ENCODE measurements at regions not wholly inside any gene's neighbourhood (a gene's known extent, or its start where the extent isn't known, plus 50 kb on each side); places are given as distances from the start of the nearest gene placed in this dataset.
A peak's percentile ranks its signal among the peaks of the same experiment; 100 is the strongest.

GRCh38 chr11:111444040-111444439, 65.0 kb upstream of the POU2AF1 start:
- no peak for DNase-seq (ENCODE audit: low spot score)

GRCh38 chr11:111443640-111444039, 64.6 kb upstream of the POU2AF1 start:
- no peak for DNase-seq (ENCODE audit: low spot score)

GRCh38 chr11:111443032-111443431, 64.0 kb upstream of the POU2AF1 start:
- no peak for DNase-seq (ENCODE audit: low spot score)

- no peak for DNase-seq (ENCODE audit: low spot score)
These were observed 62.4 kb upstream of the POU2AF1 start for GRCh38 chr11:111441443-111441842.

GRCh38 chr11:111440416-111441205, 61.5 kb upstream of the POU2AF1 start:
- no peak for DNase-seq (ENCODE audit: low spot score)

GRCh38 chr11:111439901-111440300, 60.8 kb upstream of the POU2AF1 start:
- no peak for DNase-seq (ENCODE audit: low spot score)

GRCh38 chr11:111438846-111439520, 59.9 kb upstream of the POU2AF1 start:
- DNase-seq (ENCODE audit: low spot score): no peak

- no peak for DNase-seq (ENCODE audit: low spot score)
These were observed 59.1 kb upstream of the POU2AF1 start for GRCh38 chr11:111438168-111438567.

- no peak for DNase-seq (ENCODE audit: low spot score)
These were observed 56.1 kb upstream of the POU2AF1 start for GRCh38 chr11:111435046-111435698.

GRCh38 chr11:111429066-111429506, 50.0 kb upstream of the POU2AF1 start:
- DNase-seq (ENCODE audit: low spot score): peak; percentile 48

Measured in RKO (cell line).